Spinal cord (tissue), 9 donors: ENCODE measurements at regions not wholly inside any gene's neighbourhood (a gene's known extent, or its start where the extent isn't known, plus 50 kb on each side); places are given as distances from the start of the nearest gene placed in this dataset.

Source experiments
- DNase-seq, 6 donors: peaks; one replicate each; pipeline versions ENCODE4 v3.0.0 to v3.0.0-alpha.2; 2013 to 2015; ENCODE audit warnings: low spot score in 6 of 6, low read depth in 4 of 6
- H3K27ac ChIP-seq: one replicate; pipeline ENCODE4 v1.5.1; 2013; ENCODE audit warnings: low read depth, low read length, control low read depth
- H3K27me3 ChIP-seq: one replicate; pipeline ENCODE4 v1.6.1; 2013; ENCODE audit warnings: low read length; ENCODE audit not compliant: control insufficient read depth, insufficient read depth
- H3K36me3 ChIP-seq: one replicate; pipeline ENCODE4 v1.6.1; 2013; ENCODE audit warnings: low read length; ENCODE audit not compliant: control insufficient read depth, insufficient read depth
- H3K4me1 ChIP-seq: one replicate; pipeline ENCODE4 v1.6.1; 2013; ENCODE audit warnings: low read length; ENCODE audit not compliant: control insufficient read depth, insufficient read depth
- H3K4me3 ChIP-seq: one replicate; pipeline ENCODE4 v1.5.1; 2013; ENCODE audit warnings: low read depth, low read length, control low read depth
- H3K9me3 ChIP-seq: one replicate; pipeline ENCODE4 v1.6.1; 2013; ENCODE audit warnings: low read length; ENCODE audit not compliant: control insufficient read depth, insufficient read depth
- WGBS: methylation state at CpG from one replicate; pipeline ENCODE4 v1.1.5; 2013; ENCODE audit warnings: missing lambda C conversion rate; ENCODE audit not compliant: insufficient coverage; 5-methylcytosine and 5-hydroxymethylcytosine counted together
- donor health status: healthy.

DNA sequence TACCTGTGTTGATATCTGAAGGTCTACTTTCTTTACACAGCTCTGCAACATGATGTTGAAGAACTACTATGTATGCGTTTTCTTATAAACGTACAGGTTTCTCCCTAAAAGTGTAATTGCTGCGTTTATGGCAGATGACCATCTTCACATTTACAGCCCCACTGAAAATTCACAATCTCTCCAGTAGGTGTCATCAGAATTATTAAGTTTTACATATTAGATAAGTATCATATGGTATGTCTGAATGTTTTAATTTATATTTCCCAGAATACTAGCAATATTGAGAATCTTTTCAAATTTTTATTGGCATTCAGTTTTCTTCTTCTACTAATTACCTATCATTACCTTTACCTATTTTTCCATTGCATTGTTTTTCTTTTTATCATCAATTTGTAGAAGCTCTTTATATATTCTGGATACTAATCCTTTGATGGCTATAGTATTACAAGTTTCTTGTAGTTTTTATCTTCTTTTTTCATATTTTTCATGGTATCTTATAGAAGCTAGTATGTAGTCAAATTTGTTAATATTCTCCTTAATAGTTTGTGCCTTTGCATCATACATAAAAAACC lies 123.5 kb downstream of the CAPZA3 start:
- Histone ChIP-seq H3K9me3 (no peaks in the 10 kb centered on the region), H3K27ac (no peak overlapping the region), H3K4me3 (no peak overlapping the region), H3K36me3 (no peaks in the 10 kb centered on the region), H3K27me3 (no peaks in the 10 kb centered on the region), H3K4me1 (no peaks in the 10 kb centered on the region)
- DNase-seq, result no peak
- no CpG with 5 or more reads among the region's 3 CpGs for WGBS

GRCh38 chr12:18863769-18864500 lies 126.0 kb downstream of the CAPZA3 start:
- DNase-seq, result no peak
- no peaks in the 10 kb centered on the region for H3K36me3 ChIP-seq
- no peaks in the 10 kb centered on the region for H3K27me3 ChIP-seq
- no peak overlapping the region for H3K4me3 ChIP-seq
- WGBS, result no CpG with 5 or more reads among the region's 3 CpGs
- H3K27ac ChIP-seq, result no peak overlapping the region
- H3K9me3 ChIP-seq, result no peaks in the 10 kb centered on the region
- H3K4me1 ChIP-seq, result no peaks in the 10 kb centered on the region

DNA sequence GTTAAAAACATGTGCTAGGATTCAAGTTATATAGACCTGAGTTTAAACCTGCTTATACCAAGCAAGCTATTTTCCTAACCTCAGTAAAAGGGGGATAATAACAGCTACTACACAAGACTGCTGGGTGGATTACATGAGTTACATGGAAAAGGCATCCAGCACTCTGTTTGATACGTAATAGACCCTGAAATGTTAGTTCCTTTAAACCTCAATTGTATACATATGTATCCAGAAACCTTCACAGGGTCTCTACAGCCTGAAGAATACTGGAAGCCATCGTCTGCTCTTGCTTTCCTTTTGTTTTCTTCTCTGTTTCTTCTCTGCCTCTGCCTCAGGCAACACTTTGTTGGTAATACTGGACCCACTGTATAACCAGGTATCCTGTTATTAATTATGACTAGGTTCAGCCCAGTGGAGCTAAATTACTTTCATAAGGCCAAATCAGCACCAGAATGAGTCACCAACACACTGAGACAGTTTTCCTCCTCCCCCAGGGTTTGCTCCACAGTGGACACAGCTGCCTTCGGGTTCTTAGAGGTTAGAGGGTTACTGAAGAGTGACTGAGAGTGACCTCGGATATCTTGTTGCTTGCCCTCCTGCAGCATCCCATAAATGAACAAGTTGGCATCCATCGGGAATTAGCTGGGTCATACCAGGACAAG lies 127.1 kb downstream of the CAPZA3 start:
- no peaks in the 10 kb centered on the region for H3K27me3 ChIP-seq
- H3K36me3 ChIP-seq, result no peaks in the 10 kb centered on the region
- H3K27ac ChIP-seq, result no peak overlapping the region
- H3K4me1 ChIP-seq, result no peaks in the 10 kb centered on the region
- DNase-seq, result no peak
- WGBS, result no CpG with 5 or more reads among the region's 5 CpGs
- H3K9me3 ChIP-seq, result no peaks in the 10 kb centered on the region
- H3K4me3 ChIP-seq, result no peak overlapping the region

- no peaks in the 10 kb centered on the region for H3K27me3 ChIP-seq
- H3K36me3 ChIP-seq, result no peaks in the 10 kb centered on the region
- H3K4me3 ChIP-seq, result no peak overlapping the region
- no peak overlapping the region for H3K27ac ChIP-seq
- DNase-seq, result no peak
- WGBS, result no CpG with 5 or more reads among the region's 2 CpGs
- H3K9me3 ChIP-seq, result no peaks in the 10 kb centered on the region
- H3K4me1 ChIP-seq, result no peaks in the 10 kb centered on the region
Measured at GRCh38 chr12:18868717-18869116, 130.8 kb downstream of the CAPZA3 start.

DNA sequence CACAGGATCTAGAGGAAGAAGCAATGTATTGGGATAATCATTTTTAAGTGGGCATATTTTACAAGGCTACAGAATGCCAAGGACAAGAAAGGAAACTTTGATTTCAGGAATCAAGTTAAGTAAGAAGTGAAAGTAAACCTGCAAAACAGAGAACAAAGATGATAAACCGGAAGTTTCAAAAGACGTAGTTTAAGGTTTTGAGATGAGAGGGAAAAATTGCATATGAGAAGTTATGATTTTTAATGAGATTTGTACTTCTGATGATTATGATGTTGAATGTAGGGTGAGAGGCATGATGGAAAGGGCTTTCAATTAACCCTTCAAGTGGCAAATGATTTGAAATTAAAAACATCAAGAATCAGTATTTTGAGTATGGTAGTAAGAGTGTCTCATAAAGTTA lies 134.9 kb downstream of the CAPZA3 start:
- H3K27ac ChIP-seq, result no peak overlapping the region
- 64% methylated on average over 2 of the region's 2 CpGs for WGBS
- no peak for DNase-seq
- no peaks in the 10 kb centered on the region for H3K27me3 ChIP-seq
- H3K36me3 ChIP-seq, result no peaks in the 10 kb centered on the region
- H3K4me3 ChIP-seq, result no peak overlapping the region
- no peaks in the 10 kb centered on the region for H3K4me1 ChIP-seq
- H3K9me3 ChIP-seq, result no peaks in the 10 kb centered on the region

GRCh38 chr12:18878676-18879180 lies 140.8 kb downstream of the CAPZA3 start:
- Histone ChIP-seq H3K36me3 (no peaks in the 10 kb centered on the region), H3K4me3 (no peak overlapping the region), H3K9me3 (peaks cover 2% of the 10 kb centered on the region), H3K27me3 (no peaks in the 10 kb centered on the region), H3K27ac (no peak overlapping the region), H3K4me1 (no peaks in the 10 kb centered on the region)
- WGBS, result no CpG with 5 or more reads among the region's 2 CpGs
- DNase-seq, result peak in 1 of 6 donors; percentile 53

GRCh38 chr12:18882690-18883089 lies 144.8 kb downstream of the CAPZA3 start:
- no peaks in the 10 kb centered on the region for H3K36me3 ChIP-seq
- H3K4me1 ChIP-seq, result no peaks in the 10 kb centered on the region
- no peak overlapping the region for H3K4me3 ChIP-seq
- H3K27me3 ChIP-seq, result no peaks in the 10 kb centered on the region
- no peak for DNase-seq
- H3K27ac ChIP-seq, result no peak overlapping the region
- peaks cover 2% of the 10 kb centered on the region for H3K9me3 ChIP-seq
- WGBS, result 85% methylated on average over 4 of the region's 5 CpGs

DNA sequence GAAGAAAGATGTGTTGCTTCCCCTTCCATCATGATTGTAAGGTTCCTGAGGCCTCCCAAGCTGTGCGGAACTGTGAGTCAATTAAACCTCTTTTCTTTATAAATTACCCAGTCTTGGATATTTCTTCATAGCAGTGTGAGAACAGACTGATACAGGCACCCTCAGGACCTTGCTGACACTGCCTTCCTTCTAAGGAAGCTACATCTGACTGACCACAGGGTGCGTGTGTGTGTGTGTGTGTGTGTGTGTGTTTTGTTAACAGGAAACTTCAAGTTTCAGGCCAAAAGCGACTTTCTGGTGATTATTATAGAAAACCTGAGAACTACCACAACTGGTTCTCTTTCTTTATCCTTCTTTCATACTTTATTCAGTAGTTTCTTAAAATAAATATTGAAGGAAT lies 149.0 kb downstream of the CAPZA3 start:
- H3K9me3 ChIP-seq, result no peaks in the 10 kb centered on the region
- H3K27me3 ChIP-seq, result no peaks in the 10 kb centered on the region
- H3K4me1 ChIP-seq, result no peaks in the 10 kb centered on the region
- no peak for DNase-seq
- H3K27ac ChIP-seq, result no peak overlapping the region
- no peak overlapping the region for H3K4me3 ChIP-seq
- H3K36me3 ChIP-seq, result no peaks in the 10 kb centered on the region
- WGBS, result no CpG with 5 or more reads among the region's 3 CpGs

DNA sequence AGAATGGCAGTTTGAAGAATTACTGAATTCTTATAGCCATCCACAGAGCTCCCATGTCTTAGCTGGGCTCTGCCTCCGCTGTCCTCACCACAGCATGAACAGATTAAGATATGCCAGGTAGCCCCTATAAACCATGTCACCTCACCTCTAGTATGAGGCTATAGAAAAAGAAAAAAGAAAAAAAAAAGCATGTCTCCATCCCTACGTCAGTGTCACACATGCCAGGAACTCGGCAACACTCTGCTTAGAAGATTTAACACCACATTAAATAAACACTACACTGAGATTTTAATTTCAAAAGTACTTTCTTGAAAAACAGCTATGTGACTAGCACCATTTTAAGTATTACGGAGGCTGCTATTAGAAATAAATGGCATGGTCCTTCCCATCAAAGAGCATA lies 149.4 kb downstream of the CAPZA3 start:
- no peak for DNase-seq
- H3K27ac ChIP-seq, result no peak overlapping the region
- no CpG with 5 or more reads among the region's 4 CpGs for WGBS

More for the DNA sequence above, 149.4 kb downstream of the CAPZA3 start:
- no peaks in the 10 kb centered on the region for H3K9me3 ChIP-seq
- H3K36me3 ChIP-seq, result no peaks in the 10 kb centered on the region
- no peaks in the 10 kb centered on the region for H3K4me1 ChIP-seq
- no peak overlapping the region for H3K4me3 ChIP-seq
- H3K27me3 ChIP-seq, result no peaks in the 10 kb centered on the region
